SK-N-SH (cell line): ENCODE measurements at regions not wholly inside any gene's neighbourhood (a gene's known extent, or its start where the extent isn't known, plus 50 kb on each side); places are given as distances from the start of the nearest gene placed in this dataset.

Experiments used
- CTCF ChIA-PET: fragments of 300-600, 350-600 bp; formaldehyde crosslinking; extraction: SDS; loops from one replicate; lab custom pipeline; 2021; lab: Yijun Ruan, JAX
- POLR2A ChIA-PET: fragments of 350-600 bp; sonication (Branson Sonifier 250); formaldehyde crosslinking; extraction: SDS; loops from one replicate; lab custom pipeline; 2020; ENCODE audit warnings: antibody characterized with exemption, inconsistent platforms; lab: Yijun Ruan, JAX
- DNase-seq: peaks from one replicate; pipeline ENCODE4 v3.0.0; 2012
- H2AFZ ChIP-seq: fragments of 200-600 bp; sonication (generic); 2 replicates; pipeline ENCODE4 v1.8.1; 2016; ENCODE audit warnings: antibody characterized with exemption, mild to moderate bottlenecking, low read depth
- H3F3A ChIP-seq: fragments of 200-600 bp; sonication (generic); replicated peaks from 2 replicates; pipeline ENCODE3; 2016; ENCODE audit warnings: antibody characterized with exemption, mild to moderate bottlenecking; ENCODE audit not compliant: insufficient read depth
- H3K27ac ChIP-seq, 2 experiments: fragments of 200-500 bp in 1 of 2; fragments of 200-600 bp in 1 of 2; sonication (Bioruptor generic) in 1 of 2; sonication (generic), shearing (Covaris generic) in 1 of 2; 2 replicates each; pipeline versions ENCODE4 v1.5.1 to v1.6.1; 2014 to 2016; ENCODE audit warnings: low read depth in 2 of 2, inconsistent platforms in 1 of 2, low read length in 1 of 2, mild to moderate bottlenecking in 1 of 2, mixed read lengths in 1 of 2
- H3K27me3 ChIP-seq: fragments of 200-600 bp; sonication (generic), shearing (Covaris generic); 2 replicates; pipeline ENCODE4 v1.6.1; 2016; ENCODE audit warnings: mixed run types; ENCODE audit not compliant: insufficient read depth
- H3K36me3 ChIP-seq, 2 experiments: fragments of 200-500 bp in 1 of 2; fragments of 200-600 bp in 1 of 2; sonication (Bioruptor generic) in 1 of 2; sonication (generic) in 1 of 2; replicated peaks in 1 of 2; 2 replicates each; pipeline versions ENCODE3 to v1.5.1; 2014 to 2016; ENCODE audit warnings: low read length in 1 of 2, mild to moderate bottlenecking in 1 of 2; ENCODE audit not compliant: insufficient read depth in 2 of 2, control insufficient read depth in 1 of 2
- H3K4me1 ChIP-seq, 2 experiments: fragments of 200-500 bp in 1 of 2; fragments of 200-600 bp in 1 of 2; sonication (Bioruptor generic) in 1 of 2; sonication (generic), shearing (Covaris generic) in 1 of 2; 2 replicates each; pipeline versions ENCODE4 v1.5.1 to v1.6.1; 2014 to 2016; ENCODE audit warnings: low read depth in 1 of 2, low read length in 1 of 2, mixed run types in 1 of 2; ENCODE audit not compliant: insufficient read depth in 2 of 2, control insufficient read depth in 1 of 2
- H3K4me2 ChIP-seq: fragments of 200-600 bp; sonication (generic), shearing (Covaris generic); 2 replicates; pipeline ENCODE4 v1.6.1; 2017; ENCODE audit warnings: mixed run types
- H3K4me3 ChIP-seq, 2 experiments: fragments of 200-500 bp in 1 of 2; fragments of 200-600 bp in 1 of 2; sonication (Bioruptor generic) in 1 of 2; sonication (generic), shearing (Covaris generic) in 1 of 2; 2 replicates each; pipeline versions ENCODE4 v1.5.1 to v1.8.1; 2014 to 2016; ENCODE audit warnings: low read depth in 2 of 2, inconsistent platforms in 1 of 2, low read length in 1 of 2, mild to moderate bottlenecking in 1 of 2, mixed read lengths in 1 of 2, moderate library complexity in 1 of 2
- H3K79me2 ChIP-seq: fragments of 200-600 bp; sonication (generic); 2 replicates; pipeline ENCODE4 v1.8.1; 2017; ENCODE audit warnings: mild to moderate bottlenecking; ENCODE audit not compliant: insufficient read depth
- H3K9ac ChIP-seq: fragments of 200-600 bp; sonication (generic); 2 replicates; pipeline ENCODE4 v1.6.1; 2017; ENCODE audit warnings: mixed run types
- H3K9me2 ChIP-seq: fragments of 200-600 bp; sonication (generic); 2 replicates; pipeline ENCODE4 v1.6.1; 2017; ENCODE audit warnings: mixed run types
- H3K9me3 ChIP-seq: fragments of 200-600 bp; sonication (generic); 2 replicates; pipeline ENCODE4 v1.6.1; 2017; ENCODE audit warnings: mixed run types, mild to moderate bottlenecking, moderate library complexity
- H4K20me1 ChIP-seq: fragments of 200-600 bp; sonication (generic); 2 replicates; pipeline ENCODE4 v1.6.1; 2017; ENCODE audit warnings: mild to moderate bottlenecking, mixed run types; ENCODE audit not compliant: insufficient read depth
- CHD2 ChIP-seq: fragments of 150-350 bp; IDR thresholded peaks from 2 replicates; pipeline ENCODE4 v1.6.1; 2018; ENCODE audit warnings: low read length; ENCODE audit not compliant: partially characterized antibody
- EP300 ChIP-seq, 2 experiments: IDR thresholded peaks; 2 replicates each; pipeline versions ENCODE4 v1.4.0 to v1.6.1; 2012; ENCODE audit warnings: borderline replicate concordance in 1 of 2, low read depth in 1 of 2, low read length in 1 of 2
- EZH2phosphoT487 ChIP-seq: fragments of 200-600 bp; sonication (generic); IDR thresholded peaks from 2 replicates; pipeline ENCODE4 v1.6.1; 2017; ENCODE audit warnings: low read depth, mixed run types, mild to moderate bottlenecking, antibody characterized with exemption, moderate library complexity, borderline replicate concordance
- GATA2 ChIP-seq: sonication (generic); formaldehyde crosslinking; IDR thresholded peaks from 2 replicates; pipeline ENCODE4 v1.5.0; 2020; ENCODE audit warnings: mild to moderate bottlenecking, missing genetic modification reagents
- IRF3 ChIP-seq: fragments of 150-350 bp; IDR thresholded peaks from 2 replicates; pipeline ENCODE4 v1.6.1; 2016; ENCODE audit warnings: mild to moderate bottlenecking, low read depth, low read length
- JUND ChIP-seq: IDR thresholded peaks from 2 replicates; pipeline ENCODE4 v1.4.0; 2012
- MEF2A ChIP-seq: IDR thresholded peaks from 2 replicates; pipeline ENCODE4 v1.4.0; 2012; ENCODE audit warnings: low read depth, borderline replicate concordance
- NFIC ChIP-seq: IDR thresholded peaks from 2 replicates; pipeline ENCODE4 v1.4.0; 2012; ENCODE audit warnings: borderline replicate concordance
- NRF1 ChIP-seq: IDR thresholded peaks from 2 replicates; pipeline ENCODE4 v1.6.1; 2012; ENCODE audit warnings: low read depth, mild to moderate bottlenecking, low read length
- PBX3 ChIP-seq: IDR thresholded peaks from 2 replicates; pipeline ENCODE4; 2012
- RAD21 ChIP-seq: IDR thresholded peaks from 2 replicates; pipeline ENCODE4 v1.6.1; 2012; ENCODE audit warnings: mild to moderate bottlenecking, low read length
- RCOR1 ChIP-seq: fragments of 150-350 bp; IDR thresholded peaks from 2 replicates; pipeline ENCODE4 v1.6.1; 2017; ENCODE audit warnings: antibody characterized with exemption, low read length
- REST ChIP-seq: IDR thresholded peaks from 2 replicates; pipeline ENCODE4 v1.6.1; 2012; ENCODE audit warnings: mild to moderate bottlenecking, low read depth, low read length, moderate library complexity
- TCF12 ChIP-seq: IDR thresholded peaks from 2 replicates; pipeline ENCODE4 v1.4.0; 2012
- TEAD4 ChIP-seq: IDR thresholded peaks from 2 replicates; pipeline ENCODE4 v1.4.0; 2012; ENCODE audit warnings: mild to moderate bottlenecking, borderline replicate concordance; ENCODE audit not compliant: insufficient read depth
- USF1 ChIP-seq: IDR thresholded peaks from 2 replicates; pipeline ENCODE4 v1.4.0; 2012; ENCODE audit warnings: low read depth, borderline replicate concordance
- USF2 ChIP-seq: fragments of 150-350 bp; IDR thresholded peaks from 2 replicates; pipeline ENCODE4 v1.6.1; 2017; ENCODE audit warnings: antibody characterized with exemption, low read length, low read depth, borderline replicate concordance
- YY1 ChIP-seq: IDR thresholded peaks from 2 replicates; pipeline ENCODE4 v1.4.0; 2012; ENCODE audit warnings: low read depth, mild to moderate bottlenecking
- ZBTB33 ChIP-seq: IDR thresholded peaks from 2 replicates; pipeline ENCODE4 v1.4.0; 2012; ENCODE audit warnings: low read depth, borderline replicate concordance
- WGBS: methylation state at CpG from one replicate; pipeline ENCODE4 v1.1.6; 2017; ENCODE audit warnings: low lambda C conversion rate; 5-methylcytosine and 5-hydroxymethylcytosine counted together
- TF ChIP-seq, protein P1 (sequence below): IDR thresholded peaks from 2 replicates; pipeline ENCODE4 v1.4.0; 2012; ENCODE audit warnings: low read depth

DNA sequence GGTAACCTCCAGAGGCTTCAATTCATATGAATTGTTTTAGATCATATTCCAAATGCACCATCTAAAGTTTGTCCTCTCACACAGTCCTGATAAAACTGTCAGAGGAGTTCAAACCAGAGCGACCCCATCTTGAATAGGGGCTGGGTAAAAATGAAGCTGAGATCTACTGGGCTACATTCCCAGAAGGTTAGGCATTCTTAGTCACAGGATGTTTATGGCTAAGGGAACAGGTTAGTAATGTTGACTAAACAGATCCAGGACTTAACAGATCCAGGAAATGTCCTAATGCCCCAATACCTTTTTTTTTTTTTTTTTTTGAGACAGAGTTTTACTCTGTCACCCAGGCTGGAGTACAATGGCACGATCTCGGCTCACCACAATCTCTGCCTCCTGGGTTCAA, 192.6 kb upstream of the PRDM9 start:
- H3K9me3 ChIP-seq: no peaks in the 10 kb centered on the region
- TF ChIP-seq NFIC (no peak), RCOR1 (no peak), EP300 (IDR thresholded peaks at IDR 0.05; ENCODE audit: borderline replicate concordance in 1 of 2, low read depth in 1 of 2, low read length in 1 of 2) (no peak), GATA2 (CRISPR knock-in tag) (no peak), PBX3 (no peak), RAD21 (no peak), YY1 (no peak), MEF2A (no peak), USF2 (no peak), TCF12 (no peak), EZH2phosphoT487 (no peak), NRF1 (no peak), REST (no peak), ZBTB33 (no peak), CHD2 (no peak), TEAD4 (no peak), JUND (no peak), USF1 (no peak), IRF3 (no peak)
- TF ChIP-seq, protein P1, sequence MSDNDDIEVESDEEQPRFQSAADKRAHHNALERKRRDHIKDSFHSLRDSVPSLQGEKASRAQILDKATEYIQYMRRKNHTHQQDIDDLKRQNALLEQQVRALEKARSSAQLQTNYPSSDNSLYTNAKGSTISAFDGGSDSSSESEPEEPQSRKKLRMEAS: no peak
- CTCF ChIA-PET: no interaction called here
- no peak for DNase-seq
- H3K4me3 ChIP-seq: no peak overlapping the region
- no peaks in the 10 kb centered on the region for H3K27me3 ChIP-seq
- no peaks in the 10 kb centered on the region for H3K79me2 ChIP-seq
- POLR2A ChIA-PET: no interaction called here
- no peak overlapping the region for H2AFZ ChIP-seq
- no peaks in the 10 kb centered on the region for H4K20me1 ChIP-seq
- H3K4me1 ChIP-seq: no peaks in the 10 kb centered on the region
- no peak overlapping the region for H3K4me2 ChIP-seq
- H3K36me3 ChIP-seq: no peaks in the 10 kb centered on the region
- H3F3A ChIP-seq: no peaks in the 10 kb centered on the region
- no peak overlapping the region for H3K9ac ChIP-seq
- WGBS: 0% methylated on average over 3 of the region's 3 CpGs
- no peak overlapping the region for H3K27ac ChIP-seq
- no peaks in the 10 kb centered on the region for H3K9me2 ChIP-seq
